Activated T-cell treated with anti-CD3 and anti-CD28 coated beads, Interleukin-2, amount 50 U/mL, for 24 hours (primary cell): ENCODE measurements at regions not wholly inside any gene's neighbourhood (a gene's known extent, or its start where the extent isn't known, plus 50 kb on each side); places are given as distances from the start of the nearest gene placed in this dataset.
"Not testable (repeated sequence)": the region's sequence is repeated elsewhere in the genome, so short reads cannot be mapped to it uniquely, and the experiment has no call there.

Experiments
- DNase-seq: peaks from one replicate; pipeline ENCODE4 v3.0.0-alpha.2; 2020
- H3K27ac Mint-ChIP-seq: 2 replicates; pipeline ENCODE4 v1.8.0; 2020; ENCODE audit warnings: mild to moderate bottlenecking, mixed read lengths
- H3K27me3 Mint-ChIP-seq: 2 replicates; pipeline ENCODE4 v1.8.0; 2020; ENCODE audit warnings: mixed read lengths
- H3K36me3 Mint-ChIP-seq: 2 replicates; pipeline ENCODE4 v1.8.0; 2020; ENCODE audit warnings: low read depth, mixed read lengths
- H3K4me1 Mint-ChIP-seq: 2 replicates; pipeline ENCODE4 v1.8.0; 2020; ENCODE audit warnings: low read depth, mixed read lengths
- H3K4me3 Mint-ChIP-seq: 2 replicates; pipeline ENCODE4 v1.8.0; 2020; ENCODE audit warnings: mild to moderate bottlenecking, moderate library complexity, mixed read lengths
- H3K9me3 Mint-ChIP-seq: 2 replicates; pipeline ENCODE4 v1.8.0; 2020; ENCODE audit warnings: mixed read lengths

GRCh38 chr7:118949031-118949430 lies 724.5 kb downstream of the ANKRD7 start:
- H3K4me1 Mint-ChIP-seq: no peaks in the 10 kb centered on the region
- no peak overlapping the region for H3K27ac Mint-ChIP-seq
- no peaks in the 10 kb centered on the region for H3K27me3 Mint-ChIP-seq
- DNase-seq: no peak
- H3K4me3 Mint-ChIP-seq: no peak overlapping the region
- H3K9me3 Mint-ChIP-seq: peaks cover 17% of the 10 kb centered on the region
- no peaks in the 10 kb centered on the region for H3K36me3 Mint-ChIP-seq

- peaks cover 21% of the 10 kb centered on the region for H3K9me3 Mint-ChIP-seq
- not testable (repeated sequence) for DNase-seq, H3K27ac Mint-ChIP-seq, H3K4me1 Mint-ChIP-seq, H3K27me3 Mint-ChIP-seq, H3K36me3 Mint-ChIP-seq, H3K4me3 Mint-ChIP-seq
Measured at GRCh38 chr7:118956285-118956684, 731.8 kb downstream of the ANKRD7 start.

- peaks cover 1% of the 10 kb centered on the region for H3K9me3 Mint-ChIP-seq
- no peak overlapping the region for H3K27ac Mint-ChIP-seq
- DNase-seq: no peak
- no peaks in the 10 kb centered on the region for H3K27me3 Mint-ChIP-seq
- H3K4me3 Mint-ChIP-seq: no peak overlapping the region
- H3K36me3 Mint-ChIP-seq: no peaks in the 10 kb centered on the region
- H3K4me1 Mint-ChIP-seq: no peaks in the 10 kb centered on the region
Measured at GRCh38 chr7:118969370-118969769, 744.9 kb downstream of the ANKRD7 start.

- Mint-ChIP-seq H3K36me3 (no peaks in the 10 kb centered on the region), H3K9me3 (peaks cover 2% of the 10 kb centered on the region), H3K27me3 (no peaks in the 10 kb centered on the region), H3K4me3 (no peak overlapping the region), H3K27ac (no peak overlapping the region), H3K4me1 (no peaks in the 10 kb centered on the region)
- DNase-seq: no peak
Measured at GRCh38 chr7:118971706-118972105, 747.2 kb downstream of the ANKRD7 start.

GRCh38 chr7:118974836-118975235 lies 750.3 kb downstream of the ANKRD7 start:
- H3K4me1 Mint-ChIP-seq: no peaks in the 10 kb centered on the region
- H3K4me3 Mint-ChIP-seq: no peak overlapping the region
- no peaks in the 10 kb centered on the region for H3K36me3 Mint-ChIP-seq
- peaks cover 2% of the 10 kb centered on the region for H3K9me3 Mint-ChIP-seq
- H3K27ac Mint-ChIP-seq: no peak overlapping the region
- no peak for DNase-seq
- H3K27me3 Mint-ChIP-seq: no peaks in the 10 kb centered on the region

- Mint-ChIP-seq H3K4me1 (no peaks in the 10 kb centered on the region), H3K27me3 (no peaks in the 10 kb centered on the region), H3K36me3 (no peaks in the 10 kb centered on the region), H3K27ac (no peak overlapping the region), H3K9me3 (peaks cover 4% of the 10 kb centered on the region), H3K4me3 (no peak overlapping the region)
- no peak for DNase-seq
Measured at GRCh38 chr7:118995350-118995749, 770.8 kb downstream of the ANKRD7 start.

- Mint-ChIP-seq H3K27ac (no peak overlapping the region), H3K9me3 (peaks cover 9% of the 10 kb centered on the region), H3K36me3 (no peaks in the 10 kb centered on the region), H3K4me3 (no peak overlapping the region), H3K4me1 (no peaks in the 10 kb centered on the region), H3K27me3 (no peaks in the 10 kb centered on the region)
- DNase-seq: no peak
Measured at GRCh38 chr7:119007236-119007635, 782.7 kb downstream of the ANKRD7 start.

- no peak for DNase-seq
- Mint-ChIP-seq H3K4me3 (no peak overlapping the region), H3K36me3 (no peaks in the 10 kb centered on the region), H3K27ac (no peak overlapping the region), H3K4me1 (no peaks in the 10 kb centered on the region), H3K27me3 (no peaks in the 10 kb centered on the region), H3K9me3 (peaks cover 11% of the 10 kb centered on the region)
Measured at GRCh38 chr7:119010635-119011034, 786.1 kb downstream of the ANKRD7 start.

- no peak for DNase-seq
- Mint-ChIP-seq H3K27me3 (no peaks in the 10 kb centered on the region), H3K27ac (no peak overlapping the region), H3K4me1 (no peaks in the 10 kb centered on the region), H3K9me3 (peaks cover 15% of the 10 kb centered on the region), H3K4me3 (no peak overlapping the region), H3K36me3 (no peaks in the 10 kb centered on the region)
Measured at GRCh38 chr7:119026391-119026790, 801.9 kb downstream of the ANKRD7 start.

- Mint-ChIP-seq H3K27ac (no peak overlapping the region), H3K4me3 (no peak overlapping the region), H3K4me1 (no peaks in the 10 kb centered on the region), H3K9me3 (peaks cover 14% of the 10 kb centered on the region), H3K36me3 (no peaks in the 10 kb centered on the region), H3K27me3 (no peaks in the 10 kb centered on the region)
- no peak for DNase-seq
Measured at GRCh38 chr7:119028736-119029135, 804.2 kb downstream of the ANKRD7 start.

GRCh38 chr7:119032136-119032535 lies 807.6 kb downstream of the ANKRD7 start:
- DNase-seq, H3K27me3 Mint-ChIP-seq, H3K36me3 Mint-ChIP-seq, H3K27ac Mint-ChIP-seq, H3K4me1 Mint-ChIP-seq, H3K4me3 Mint-ChIP-seq: not testable (repeated sequence)
- H3K9me3 Mint-ChIP-seq: peaks cover 28% of the 10 kb centered on the region

- Mint-ChIP-seq H3K4me3 (no peak overlapping the region), H3K4me1 (no peaks in the 10 kb centered on the region), H3K27ac (no peak overlapping the region), H3K27me3 (no peaks in the 10 kb centered on the region), H3K36me3 (no peaks in the 10 kb centered on the region), H3K9me3 (peaks cover 32% of the 10 kb centered on the region)
- DNase-seq: no peak
Measured at GRCh38 chr7:119033641-119034040, 809.1 kb downstream of the ANKRD7 start.

- Mint-ChIP-seq H3K4me1 (no peaks in the 10 kb centered on the region), H3K27ac (no peak overlapping the region), H3K27me3 (no peaks in the 10 kb centered on the region), H3K36me3 (no peaks in the 10 kb centered on the region), H3K4me3 (no peak overlapping the region), H3K9me3 (peaks cover 30% of the 10 kb centered on the region)
- DNase-seq: no peak
Measured at GRCh38 chr7:119037941-119038340, 813.4 kb downstream of the ANKRD7 start.

GRCh38 chr7:119046068-119046467 lies 821.6 kb downstream of the ANKRD7 start:
- no peaks in the 10 kb centered on the region for H3K36me3 Mint-ChIP-seq
- H3K27me3 Mint-ChIP-seq: no peaks in the 10 kb centered on the region
- peaks cover 12% of the 10 kb centered on the region for H3K9me3 Mint-ChIP-seq
- no peak for DNase-seq
- no peaks in the 10 kb centered on the region for H3K4me1 Mint-ChIP-seq
- no peak overlapping the region for H3K4me3 Mint-ChIP-seq
- no peak overlapping the region for H3K27ac Mint-ChIP-seq

GRCh38 chr7:119065966-119066365 lies 841.5 kb downstream of the ANKRD7 start:
- no peak for DNase-seq
- no peak overlapping the region for H3K4me3 Mint-ChIP-seq
- no peaks in the 10 kb centered on the region for H3K4me1 Mint-ChIP-seq
- H3K9me3 Mint-ChIP-seq: peaks cover 5% of the 10 kb centered on the region
- H3K36me3 Mint-ChIP-seq: no peaks in the 10 kb centered on the region
- no peak overlapping the region for H3K27ac Mint-ChIP-seq
- no peaks in the 10 kb centered on the region for H3K27me3 Mint-ChIP-seq

- H3K4me3 Mint-ChIP-seq: no peak overlapping the region
- H3K9me3 Mint-ChIP-seq: peaks cover 10% of the 10 kb centered on the region
- H3K4me1 Mint-ChIP-seq: no peaks in the 10 kb centered on the region
- DNase-seq: no peak
- H3K27ac Mint-ChIP-seq: no peak overlapping the region
- H3K27me3 Mint-ChIP-seq: no peaks in the 10 kb centered on the region
- no peaks in the 10 kb centered on the region for H3K36me3 Mint-ChIP-seq
Measured at GRCh38 chr7:119086026-119086425, 861.5 kb downstream of the ANKRD7 start.
